WTC11 (cell line): ENCODE measurements at regions not wholly inside any gene's neighbourhood (a gene's known extent, or its start where the extent isn't known, plus 50 kb on each side); places are given as distances from the start of the nearest gene placed in this dataset.

Source experiments
- ATAC-seq: fragments of 200-7000 bp; cut with Tn5 transposase; 2 replicates; pipeline ENCODE4 v1.10.0; 2021; ENCODE audit warnings: mild to moderate bottlenecking, moderate library complexity
- CTCF ChIA-PET: fragments of 300-600 bp; sonication (Branson Sonifier 250); formaldehyde crosslinking; loops from one replicate; lab custom pipeline; 2021; ENCODE audit warnings: antibody characterized with exemption; lab: Charles Lee
- POLR2A ChIA-PET: fragments of 350-600 bp; sonication (Branson Sonifier 250); formaldehyde crosslinking; loops from one replicate; lab custom pipeline; 2021; ENCODE audit warnings: antibody characterized with exemption; lab: Charles Lee
- DNase-seq: peaks from one replicate; pipeline ENCODE4 v3.0.0; 2021; ENCODE audit warnings: low spot score
- H3K27ac Mint-ChIP-seq: 2 replicates; pipeline ENCODE4 v1.8.0; 2021; ENCODE audit warnings: mixed read lengths
- H3K27me3 Mint-ChIP-seq: 2 replicates; pipeline ENCODE4 v1.8.0; 2021; ENCODE audit warnings: low read depth, mild to moderate bottlenecking, moderate library complexity, mixed read lengths
- H3K36me3 Mint-ChIP-seq: 2 replicates; pipeline ENCODE4 v1.8.0; 2021; ENCODE audit warnings: mixed read lengths
- H3K4me1 Mint-ChIP-seq: 2 replicates; pipeline ENCODE4 v1.8.0; 2022; ENCODE audit warnings: mixed read lengths
- H3K4me3 Mint-ChIP-seq: 2 replicates; pipeline ENCODE4 v1.8.0; 2021; ENCODE audit warnings: mild to moderate bottlenecking, moderate library complexity, mixed read lengths
- H3K9me3 Mint-ChIP-seq: 2 replicates; pipeline ENCODE4 v1.8.0; 2021; ENCODE audit warnings: mixed read lengths
- ATF6 ChIP-seq: sonication (generic); formaldehyde crosslinking; IDR thresholded peaks from 2 replicates; pipeline ENCODE4 v1.8.1; 2023; ENCODE audit warnings: mild to moderate bottlenecking, missing genetic modification reagents
- E2F4 ChIP-seq: sonication (generic); formaldehyde crosslinking; IDR thresholded peaks from 2 replicates; pipeline ENCODE4 v1.8.1; 2022; ENCODE audit warnings: low read depth, mild to moderate bottlenecking, moderate library complexity, missing genetic modification reagents, borderline replicate concordance
- FOXP4 ChIP-seq: sonication (generic); formaldehyde crosslinking; IDR thresholded peaks from 2 replicates; pipeline ENCODE4 v1.8.0; 2022; ENCODE audit warnings: mild to moderate bottlenecking, missing genetic modification reagents
- MLX ChIP-seq: sonication (generic); formaldehyde crosslinking; IDR thresholded peaks from 2 replicates; pipeline ENCODE4 v1.8.1; 2023; ENCODE audit warnings: mild to moderate bottlenecking, missing genetic modification reagents, moderate library complexity
- NFYB ChIP-seq: sonication (generic); formaldehyde crosslinking; conservative IDR thresholded peaks from 2 replicates; pipeline ENCODE4 v1.8.0; 2022; ENCODE audit warnings: low read depth, missing genetic modification reagents
- NR2C2 ChIP-seq: sonication (generic); formaldehyde crosslinking; IDR thresholded peaks from 2 replicates; pipeline ENCODE4 v1.8.0; 2022; ENCODE audit warnings: mild to moderate bottlenecking, missing genetic modification reagents
- SMAD4 ChIP-seq: sonication (generic); formaldehyde crosslinking; IDR thresholded peaks from 2 replicates; pipeline ENCODE4 v1.8.0; 2022; ENCODE audit warnings: mild to moderate bottlenecking, missing genetic modification reagents
- STAT6 ChIP-seq: sonication (generic); formaldehyde crosslinking; conservative IDR thresholded peaks from 2 replicates; pipeline ENCODE4 v1.8.1; 2023; ENCODE audit warnings: mild to moderate bottlenecking, low read depth, missing genetic modification reagents, moderate library complexity
- ZNF219 ChIP-seq: sonication (generic); formaldehyde crosslinking; IDR thresholded peaks from 2 replicates; pipeline ENCODE4 v1.8.0; 2023; ENCODE audit warnings: missing genetic modification reagents, mild to moderate bottlenecking, borderline replicate concordance
- ZNF416 ChIP-seq: fragments of 250-450 bp; sonication (Bioruptor Pico); IDR thresholded peaks from 2 replicates; pipeline ENCODE4 v1.9.0; 2021; ENCODE audit warnings: mild to moderate bottlenecking, inconsistent platforms
- TF ChIP-seq, protein P1 (sequence below): sonication (generic); formaldehyde crosslinking; IDR thresholded peaks from 2 replicates; pipeline ENCODE4 v1.8.0; 2023; ENCODE audit warnings: missing genetic modification reagents, mild to moderate bottlenecking, borderline replicate concordance
- TF ChIP-seq, protein P2 (sequence below): sonication (generic); formaldehyde crosslinking; IDR thresholded peaks from 2 replicates; pipeline ENCODE4 v1.8.1; 2022; ENCODE audit warnings: mild to moderate bottlenecking, moderate library complexity, missing genetic modification reagents
- TF ChIP-seq, protein P3 (sequence below): sonication (generic); formaldehyde crosslinking; IDR thresholded peaks from 2 replicates; pipeline ENCODE4 v1.8.1; 2022; ENCODE audit warnings: mild to moderate bottlenecking, missing genetic modification reagents, moderate library complexity, borderline replicate concordance
- TF ChIP-seq, protein P4 (sequence below): sonication (generic); formaldehyde crosslinking; IDR thresholded peaks from 2 replicates; pipeline ENCODE4 v1.8.1; 2023; ENCODE audit warnings: mild to moderate bottlenecking, missing genetic modification reagents

DNA sequence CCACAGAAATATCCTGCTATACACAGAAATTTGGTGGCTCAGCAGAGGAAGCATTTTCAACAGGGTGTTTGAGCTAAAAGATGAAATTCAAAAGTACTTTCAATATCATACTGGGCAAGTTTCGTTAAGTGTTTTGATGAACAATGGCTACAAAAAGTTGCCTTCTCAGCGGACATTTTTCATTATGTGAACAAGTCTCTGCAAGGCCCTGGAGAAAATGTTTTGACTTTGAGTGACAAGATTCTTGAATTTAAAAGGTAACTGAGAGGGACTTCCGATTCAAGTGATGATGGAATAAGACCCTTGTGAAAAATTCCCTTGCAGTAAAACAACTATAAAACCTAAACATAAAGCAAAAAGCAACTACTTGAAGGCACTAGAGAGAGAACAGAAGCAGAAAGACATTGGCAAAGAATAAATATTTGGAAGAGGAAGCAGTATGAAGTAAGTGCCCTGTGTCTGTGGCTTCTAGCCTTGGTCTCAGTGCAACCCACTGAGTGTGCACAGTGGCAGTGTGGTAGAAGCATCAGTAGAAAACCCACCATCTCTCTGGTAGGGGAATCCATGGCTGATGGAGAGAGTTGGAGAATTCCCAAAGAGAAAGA lies 62.5 kb upstream of the NAMPT start (continued):
- TF ChIP-seq, protein P1, sequence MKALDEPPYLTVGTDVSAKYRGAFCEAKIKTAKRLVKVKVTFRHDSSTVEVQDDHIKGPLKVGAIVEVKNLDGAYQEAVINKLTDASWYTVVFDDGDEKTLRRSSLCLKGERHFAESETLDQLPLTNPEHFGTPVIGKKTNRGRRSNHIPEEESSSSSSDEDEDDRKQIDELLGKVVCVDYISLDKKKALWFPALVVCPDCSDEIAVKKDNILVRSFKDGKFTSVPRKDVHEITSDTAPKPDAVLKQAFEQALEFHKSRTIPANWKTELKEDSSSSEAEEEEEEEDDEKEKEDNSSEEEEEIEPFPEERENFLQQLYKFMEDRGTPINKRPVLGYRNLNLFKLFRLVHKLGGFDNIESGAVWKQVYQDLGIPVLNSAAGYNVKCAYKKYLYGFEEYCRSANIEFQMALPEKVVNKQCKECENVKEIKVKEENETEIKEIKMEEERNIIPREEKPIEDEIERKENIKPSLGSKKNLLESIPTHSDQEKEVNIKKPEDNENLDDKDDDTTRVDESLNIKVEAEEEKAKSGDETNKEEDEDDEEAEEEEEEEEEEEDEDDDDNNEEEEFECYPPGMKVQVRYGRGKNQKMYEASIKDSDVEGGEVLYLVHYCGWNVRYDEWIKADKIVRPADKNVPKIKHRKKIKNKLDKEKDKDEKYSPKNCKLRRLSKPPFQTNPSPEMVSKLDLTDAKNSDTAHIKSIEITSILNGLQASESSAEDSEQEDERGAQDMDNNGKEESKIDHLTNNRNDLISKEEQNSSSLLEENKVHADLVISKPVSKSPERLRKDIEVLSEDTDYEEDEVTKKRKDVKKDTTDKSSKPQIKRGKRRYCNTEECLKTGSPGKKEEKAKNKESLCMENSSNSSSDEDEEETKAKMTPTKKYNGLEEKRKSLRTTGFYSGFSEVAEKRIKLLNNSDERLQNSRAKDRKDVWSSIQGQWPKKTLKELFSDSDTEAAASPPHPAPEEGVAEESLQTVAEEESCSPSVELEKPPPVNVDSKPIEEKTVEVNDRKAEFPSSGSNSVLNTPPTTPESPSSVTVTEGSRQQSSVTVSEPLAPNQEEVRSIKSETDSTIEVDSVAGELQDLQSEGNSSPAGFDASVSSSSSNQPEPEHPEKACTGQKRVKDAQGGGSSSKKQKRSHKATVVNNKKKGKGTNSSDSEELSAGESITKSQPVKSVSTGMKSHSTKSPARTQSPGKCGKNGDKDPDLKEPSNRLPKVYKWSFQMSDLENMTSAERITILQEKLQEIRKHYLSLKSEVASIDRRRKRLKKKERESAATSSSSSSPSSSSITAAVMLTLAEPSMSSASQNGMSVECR (CRISPR knock-in tag) = no peak
- TF ChIP-seq STAT6 (CRISPR knock-in tag) (no peak), E2F4 (CRISPR knock-in tag) (no peak), ZNF416 (CRISPR knock-in tag) (no peak), NR2C2 (no peak), MLX (CRISPR knock-in tag) (no peak), SMAD4 (no peak)
- TF ChIP-seq, protein P2, sequence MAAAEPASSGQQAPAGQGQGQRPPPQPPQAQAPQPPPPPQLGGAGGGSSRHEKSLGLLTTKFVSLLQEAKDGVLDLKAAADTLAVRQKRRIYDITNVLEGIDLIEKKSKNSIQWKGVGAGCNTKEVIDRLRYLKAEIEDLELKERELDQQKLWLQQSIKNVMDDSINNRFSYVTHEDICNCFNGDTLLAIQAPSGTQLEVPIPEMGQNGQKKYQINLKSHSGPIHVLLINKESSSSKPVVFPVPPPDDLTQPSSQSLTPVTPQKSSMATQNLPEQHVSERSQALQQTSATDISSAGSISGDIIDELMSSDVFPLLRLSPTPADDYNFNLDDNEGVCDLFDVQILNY = no peak
- TF ChIP-seq, protein P3, sequence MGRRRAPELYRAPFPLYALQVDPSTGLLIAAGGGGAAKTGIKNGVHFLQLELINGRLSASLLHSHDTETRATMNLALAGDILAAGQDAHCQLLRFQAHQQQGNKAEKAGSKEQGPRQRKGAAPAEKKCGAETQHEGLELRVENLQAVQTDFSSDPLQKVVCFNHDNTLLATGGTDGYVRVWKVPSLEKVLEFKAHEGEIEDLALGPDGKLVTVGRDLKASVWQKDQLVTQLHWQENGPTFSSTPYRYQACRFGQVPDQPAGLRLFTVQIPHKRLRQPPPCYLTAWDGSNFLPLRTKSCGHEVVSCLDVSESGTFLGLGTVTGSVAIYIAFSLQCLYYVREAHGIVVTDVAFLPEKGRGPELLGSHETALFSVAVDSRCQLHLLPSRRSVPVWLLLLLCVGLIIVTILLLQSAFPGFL (CRISPR knock-in tag) = no peak

GRCh38 chr7:106346678-106347217 lies 62.0 kb upstream of the NAMPT start:
- Mint-ChIP-seq H3K4me1 (no peaks in the 10 kb centered on the region), H3K27ac (no peak overlapping the region), H3K9me3 (peaks cover 56% of the 10 kb centered on the region), H3K27me3 (peaks cover under 1% of the 10 kb centered on the region), H3K36me3 (peaks cover 15% of the 10 kb centered on the region), H3K4me3 (no peak overlapping the region)
- ChIA-PET POLR2A (no interaction called here), CTCF (no interaction called here)
- DNase-seq (no peak), ATAC-seq (no peak)
- no peak for TF ChIP-seq ATF6 (CRISPR knock-in tag)
- no peak for TF ChIP-seq NFYB (CRISPR knock-in tag)
- TF ChIP-seq FOXP4 (CRISPR knock-in tag) = no peak
- no peak for TF ChIP-seq ZNF219
- TF ChIP-seq, protein P4, sequence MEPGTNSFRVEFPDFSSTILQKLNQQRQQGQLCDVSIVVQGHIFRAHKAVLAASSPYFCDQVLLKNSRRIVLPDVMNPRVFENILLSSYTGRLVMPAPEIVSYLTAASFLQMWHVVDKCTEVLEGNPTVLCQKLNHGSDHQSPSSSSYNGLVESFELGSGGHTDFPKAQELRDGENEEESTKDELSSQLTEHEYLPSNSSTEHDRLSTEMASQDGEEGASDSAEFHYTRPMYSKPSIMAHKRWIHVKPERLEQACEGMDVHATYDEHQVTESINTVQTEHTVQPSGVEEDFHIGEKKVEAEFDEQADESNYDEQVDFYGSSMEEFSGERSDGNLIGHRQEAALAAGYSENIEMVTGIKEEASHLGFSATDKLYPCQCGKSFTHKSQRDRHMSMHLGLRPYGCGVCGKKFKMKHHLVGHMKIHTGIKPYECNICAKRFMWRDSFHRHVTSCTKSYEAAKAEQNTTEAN = no peak
